Keratinocyte (primary cell): ENCODE measurements at regions not wholly inside any gene's neighbourhood (a gene's known extent, or its start where the extent isn't known, plus 50 kb on each side); places are given as distances from the start of the nearest gene placed in this dataset.

Source experiments
- EZH2 ChIP-seq: IDR thresholded peaks from one replicate; pipeline ENCODE4 v1.6.1; 2012; ENCODE audit warnings: inconsistent platforms, mild to moderate bottlenecking, low read length, moderate library complexity
- TF ChIP-seq, protein P1 (sequence below), 3 experiments: IDR thresholded peaks in 1 of 3; conservative IDR thresholded peaks in 1 of 3; optimal IDR thresholded peaks in 1 of 3; 2 replicates in 2 of 3; 3 replicates in 1 of 3; pipeline versions ENCODE3 to v1.5.1; 2011; ENCODE audit warnings: low read length in 3 of 3, mild to moderate bottlenecking in 3 of 3, moderate library complexity in 2 of 3, control low read depth in 1 of 3, inconsistent platforms in 1 of 3; ENCODE audit not compliant: insufficient read depth in 2 of 3; ENCODE audit errors: extremely low read depth in 1 of 3

DNA sequence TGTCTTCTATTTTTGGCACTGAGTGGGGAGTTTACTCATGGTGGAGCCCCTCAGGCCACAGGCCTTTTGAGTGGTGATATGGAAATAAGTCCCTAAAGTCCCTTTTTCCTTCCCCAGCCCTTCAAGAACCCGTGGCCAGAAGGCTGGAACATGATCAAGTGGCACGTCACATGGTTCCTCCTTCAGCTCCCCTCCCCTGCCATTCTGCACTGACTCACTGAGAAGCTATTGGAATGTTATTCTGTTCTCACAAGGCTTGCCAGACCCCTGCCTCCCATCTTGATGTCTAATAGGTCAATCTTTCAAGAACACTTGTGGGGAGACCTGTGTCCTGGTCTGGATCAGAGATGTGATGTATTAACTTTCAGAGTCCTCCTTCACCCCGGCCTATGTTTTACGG is 279.8 kb downstream of the SEC23IP start:
- TF ChIP-seq, protein P1, sequence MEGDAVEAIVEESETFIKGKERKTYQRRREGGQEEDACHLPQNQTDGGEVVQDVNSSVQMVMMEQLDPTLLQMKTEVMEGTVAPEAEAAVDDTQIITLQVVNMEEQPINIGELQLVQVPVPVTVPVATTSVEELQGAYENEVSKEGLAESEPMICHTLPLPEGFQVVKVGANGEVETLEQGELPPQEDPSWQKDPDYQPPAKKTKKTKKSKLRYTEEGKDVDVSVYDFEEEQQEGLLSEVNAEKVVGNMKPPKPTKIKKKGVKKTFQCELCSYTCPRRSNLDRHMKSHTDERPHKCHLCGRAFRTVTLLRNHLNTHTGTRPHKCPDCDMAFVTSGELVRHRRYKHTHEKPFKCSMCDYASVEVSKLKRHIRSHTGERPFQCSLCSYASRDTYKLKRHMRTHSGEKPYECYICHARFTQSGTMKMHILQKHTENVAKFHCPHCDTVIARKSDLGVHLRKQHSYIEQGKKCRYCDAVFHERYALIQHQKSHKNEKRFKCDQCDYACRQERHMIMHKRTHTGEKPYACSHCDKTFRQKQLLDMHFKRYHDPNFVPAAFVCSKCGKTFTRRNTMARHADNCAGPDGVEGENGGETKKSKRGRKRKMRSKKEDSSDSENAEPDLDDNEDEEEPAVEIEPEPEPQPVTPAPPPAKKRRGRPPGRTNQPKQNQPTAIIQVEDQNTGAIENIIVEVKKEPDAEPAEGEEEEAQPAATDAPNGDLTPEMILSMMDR (optimal IDR thresholded peaks at IDR 0.05 in 1 of 3, IDR thresholded peaks at IDR 0.05 in 1 of 3, conservative IDR thresholded peaks at IDR 0.05 in 1 of 3; ENCODE audit: extremely low read depth in 1 of 3, insufficient read depth in 2 of 3, low read length in 3 of 3) = no peak
- TF ChIP-seq EZH2 = no peak
